ENCODE measurements at regions not wholly inside any gene's neighbourhood (a gene's known extent, or its start where the extent isn't known, plus 50 kb on each side); places are given as distances from the start of the nearest gene placed in this dataset.

- peaks cover 0 to 5% of the 10 kb centered on the region in 2 donors for H3K4me1 Mint-ChIP-seq
- H3K27ac Mint-ChIP-seq = no peak overlapping the region
These were observed 59.0 kb upstream of the LAPTM4A start for GRCh38 chr2:20110383-20110782.

GRCh38 chr2:20108655-20109396 is 57.4 kb upstream of the LAPTM4A start:
- peaks cover 0 to 3% of the 10 kb centered on the region in 2 donors for H3K9me3 Mint-ChIP-seq
- no peak for DNase-seq
- H3K27me3 Mint-ChIP-seq = peaks cover 30 to 45% of the 10 kb centered on the region in 2 donors
- no peak for ATAC-seq (replicated peaks)
- H3K4me3 Mint-ChIP-seq = no peak overlapping the region
- peaks cover 0 to 5% of the 10 kb centered on the region in 2 donors for H3K4me1 Mint-ChIP-seq
- H3K27ac Mint-ChIP-seq = no peak overlapping the region
- H3K36me3 Mint-ChIP-seq = peaks cover 0 to 2% of the 10 kb centered on the region in 2 donors

More at GRCh38 chr2:20110383-20110782, 59.0 kb upstream of the LAPTM4A start:
- peaks cover 29 to 41% of the 10 kb centered on the region in 2 donors for H3K27me3 Mint-ChIP-seq
- peaks cover 0 to 2% of the 10 kb centered on the region in 2 donors for H3K36me3 Mint-ChIP-seq
- H3K9me3 Mint-ChIP-seq = peaks cover 0 to 3% of the 10 kb centered on the region in 2 donors
- H3K4me3 Mint-ChIP-seq = no peak overlapping the region
- DNase-seq = no peak
- no peak for ATAC-seq (replicated peaks)

- H3K9me3 Mint-ChIP-seq = peaks cover 0 to 3% of the 10 kb centered on the region in 2 donors
- peaks cover 0 to 2% of the 10 kb centered on the region in 2 donors for H3K36me3 Mint-ChIP-seq
- ATAC-seq (replicated peaks) = no peak
- peaks cover 0 to 5% of the 10 kb centered on the region in 2 donors for H3K4me1 Mint-ChIP-seq
- H3K27me3 Mint-ChIP-seq = peaks cover 25 to 47% of the 10 kb centered on the region in 2 donors
- no peak overlapping the region for H3K27ac Mint-ChIP-seq
- no peak overlapping the region for H3K4me3 Mint-ChIP-seq
- DNase-seq = no peak
These were observed 56.3 kb upstream of the LAPTM4A start for GRCh38 chr2:20107776-20108175.

GRCh38 chr2:20107352-20107751 is 55.9 kb upstream of the LAPTM4A start:
- Mint-ChIP-seq H3K4me1 (peaks cover 0 to 5% of the 10 kb centered on the region in 2 donors), H3K9me3 (peaks cover 3 to 6% of the 10 kb centered on the region in 2 donors), H3K4me3 (no peak overlapping the region), H3K27me3 (peaks cover 29 to 51% of the 10 kb centered on the region in 2 donors), H3K27ac (no peak overlapping the region), H3K36me3 (peaks cover 0 to 4% of the 10 kb centered on the region in 2 donors)
- ATAC-seq (replicated peaks) (no peak), DNase-seq (no peak)

GRCh38 chr2:20106746-20107145 is 55.3 kb upstream of the LAPTM4A start:
- Mint-ChIP-seq H3K4me3 (peak overlapping the region; percentile 52 to 66), H3K27ac (no peak overlapping the region), H3K9me3 (peaks cover 4 to 7% of the 10 kb centered on the region in 2 donors), H3K36me3 (peaks cover 0 to 4% of the 10 kb centered on the region in 2 donors), H3K27me3 (peaks cover 30 to 53% of the 10 kb centered on the region in 2 donors), H3K4me1 (peaks cover 0 to 5% of the 10 kb centered on the region in 2 donors)
- ATAC-seq (replicated peaks) (no peak), DNase-seq (no peak)

- Mint-ChIP-seq H3K4me3 (no peak overlapping the region), H3K27ac (no peak overlapping the region), H3K27me3 (peaks cover 25 to 47% of the 10 kb centered on the region in 2 donors), H3K36me3 (peaks cover 0 to 4% of the 10 kb centered on the region in 2 donors), H3K4me1 (peaks cover 0 to 5% of the 10 kb centered on the region in 2 donors), H3K9me3 (peaks cover 4 to 7% of the 10 kb centered on the region in 2 donors)
- no peak for DNase-seq
- ATAC-seq (replicated peaks) = no peak
These were observed 53.6 kb upstream of the LAPTM4A start for GRCh38 chr2:20104900-20105545.

GRCh38 chr2:20103530-20103929 is 52.1 kb upstream of the LAPTM4A start:
- Mint-ChIP-seq H3K27ac (no peak overlapping the region), H3K4me3 (no peak overlapping the region), H3K36me3 (peaks cover 0 to 4% of the 10 kb centered on the region in 2 donors), H3K27me3 (peaks cover 25 to 39% of the 10 kb centered on the region in 2 donors), H3K9me3 (peaks cover 4 to 7% of the 10 kb centered on the region in 2 donors), H3K4me1 (peaks cover 0 to 5% of the 10 kb centered on the region in 2 donors)
- ATAC-seq (replicated peaks) (no peak), DNase-seq (no peak)

Measured in stimulated activated naive B cell treated with anti-CD40 and anti-IgM and Interleukin-4, amounts not matched to agents 10 μg/mL and 1 μg/mL and 100 μg/mL, for 72 hours (primary cell).